ENCODE measurements at regions not wholly inside any gene's neighbourhood (a gene's known extent, or its start where the extent isn't known, plus 50 kb on each side); places are given as distances from the start of the nearest gene placed in this dataset.
"Not testable (repeated sequence)": the region's sequence is repeated elsewhere in the genome, so short reads cannot be mapped to it uniquely, and the experiment has no call there.

- Histone ChIP-seq H3K79me2 (ENCODE audit: control insufficient read depth, low read length) (no peaks in the 10 kb centered on the region), H3K4me1 (ENCODE audit: control insufficient read depth, low read length) (no peaks in the 10 kb centered on the region), H3K27me3 (ENCODE audit: control insufficient read depth, low read length) (no peaks in the 10 kb centered on the region), H3K4me2 (ENCODE audit: low read length) (no peak overlapping the region), H3K4me3 (ENCODE audit: low read length) (no peak overlapping the region), H3K36me3 (ENCODE audit: control insufficient read depth, low read length) (no peaks in the 10 kb centered on the region), H3K9me3 (ENCODE audit: control insufficient read depth, insufficient read depth, low read length) (no peaks in the 10 kb centered on the region), H3K27ac (ENCODE audit: low read depth, low read length) (no peak overlapping the region), H3F3A (ENCODE audit: control insufficient read depth, insufficient read depth) (no peaks in the 10 kb centered on the region), H3K9me2 (replicated peaks; ENCODE audit: control insufficient read depth, low read length) (no peaks in the 10 kb centered on the region), H4K20me1 (ENCODE audit: control insufficient read depth, insufficient read depth, low read depth, low read length) (no peaks in the 10 kb centered on the region)
- TF ChIP-seq CTCF (IDR thresholded peaks at IDR 0.05; ENCODE audit: low read depth, low read length, poor library complexity, severe bottlenecking), result no peak
- TF ChIP-seq EZH2phosphoT487 (IDR thresholded peaks at IDR 0.05; ENCODE audit: borderline replicate concordance, low read length), result no peak
Measured at GRCh38 chr2:208671886-208672680, 265.5 kb downstream of the PTH2R start.

- H3K27me3 ChIP-seq (ENCODE audit: control insufficient read depth, low read length), result no peaks in the 10 kb centered on the region
- no peaks in the 10 kb centered on the region for H3K36me3 ChIP-seq (ENCODE audit: control insufficient read depth, low read length)
- no peaks in the 10 kb centered on the region for H3K79me2 ChIP-seq (ENCODE audit: control insufficient read depth, low read length)
- TF ChIP-seq CTCF (IDR thresholded peaks at IDR 0.05; ENCODE audit: low read depth, low read length, poor library complexity, severe bottlenecking) (no peak), EZH2phosphoT487 (IDR thresholded peaks at IDR 0.05; ENCODE audit: borderline replicate concordance, low read length) (no peak)
- H3K27ac ChIP-seq (ENCODE audit: low read depth, low read length), result no peak overlapping the region
- no peaks in the 10 kb centered on the region for H3K4me1 ChIP-seq (ENCODE audit: control insufficient read depth, low read length)
- H4K20me1 ChIP-seq (ENCODE audit: control insufficient read depth, insufficient read depth, low read depth, low read length), result no peaks in the 10 kb centered on the region
- H3K4me3 ChIP-seq (ENCODE audit: low read length), result no peak overlapping the region
- no peaks in the 10 kb centered on the region for H3K9me3 ChIP-seq (ENCODE audit: control insufficient read depth, insufficient read depth, low read length)
- H3K4me2 ChIP-seq (ENCODE audit: low read length), result no peak overlapping the region
- no peaks in the 10 kb centered on the region for H3K9me2 ChIP-seq (replicated peaks; ENCODE audit: control insufficient read depth, low read length)
- H3F3A ChIP-seq (ENCODE audit: control insufficient read depth, insufficient read depth), result no peaks in the 10 kb centered on the region
Measured at GRCh38 chr2:208673631-208674030, 267.0 kb downstream of the PTH2R start.

- Histone ChIP-seq H3K9me3 (ENCODE audit: control insufficient read depth, insufficient read depth, low read length) (no peaks in the 10 kb centered on the region), H3K27me3 (ENCODE audit: control insufficient read depth, low read length) (no peaks in the 10 kb centered on the region), H3K4me3 (ENCODE audit: low read length) (no peak overlapping the region), H4K20me1 (ENCODE audit: control insufficient read depth, insufficient read depth, low read depth, low read length) (no peaks in the 10 kb centered on the region), H3K9me2 (replicated peaks; ENCODE audit: control insufficient read depth, low read length) (no peaks in the 10 kb centered on the region), H3K79me2 (ENCODE audit: control insufficient read depth, low read length) (no peaks in the 10 kb centered on the region), H3K4me1 (ENCODE audit: control insufficient read depth, low read length) (no peaks in the 10 kb centered on the region), H3K27ac (ENCODE audit: low read depth, low read length) (no peak overlapping the region), H3K36me3 (ENCODE audit: control insufficient read depth, low read length) (no peaks in the 10 kb centered on the region), H3F3A (ENCODE audit: control insufficient read depth, insufficient read depth) (no peaks in the 10 kb centered on the region), H3K4me2 (ENCODE audit: low read length) (no peak overlapping the region)
- TF ChIP-seq EZH2phosphoT487 (IDR thresholded peaks at IDR 0.05; ENCODE audit: borderline replicate concordance, low read length) (no peak), CTCF (IDR thresholded peaks at IDR 0.05; ENCODE audit: low read depth, low read length, poor library complexity, severe bottlenecking) (no peak)
Measured at GRCh38 chr2:208674919-208675318, 268.3 kb downstream of the PTH2R start.

- H3K9me3 ChIP-seq (ENCODE audit: control insufficient read depth, insufficient read depth, low read length); H3K4me3 ChIP-seq (ENCODE audit: low read length); H3K9me2 ChIP-seq (replicated peaks; ENCODE audit: control insufficient read depth, low read length); H3K27ac ChIP-seq (ENCODE audit: low read depth, low read length); H3K79me2 ChIP-seq (ENCODE audit: control insufficient read depth, low read length); H3K27me3 ChIP-seq (ENCODE audit: control insufficient read depth, low read length); H3K36me3 ChIP-seq (ENCODE audit: control insufficient read depth, low read length); H4K20me1 ChIP-seq (ENCODE audit: control insufficient read depth, insufficient read depth, low read depth, low read length); H3K4me2 ChIP-seq (ENCODE audit: low read length); H3K4me1 ChIP-seq (ENCODE audit: control insufficient read depth, low read length); H3F3A ChIP-seq (ENCODE audit: control insufficient read depth, insufficient read depth): not testable (repeated sequence)
Measured at GRCh38 chr2:208685929-208686328, 279.3 kb downstream of the PTH2R start.
